NCI-H748 treated with DMSO at 0.1 percent for 48 hours (cell line): ENCODE measurements at regions not wholly inside any gene's neighbourhood (a gene's known extent, or its start where the extent isn't known, plus 50 kb on each side); places are given as distances from the start of the nearest gene placed in this dataset.
A peak's percentile ranks its signal among the peaks of the same experiment; 100 is the strongest.
"Not testable (repeated sequence)": the region's sequence is repeated elsewhere in the genome, so short reads cannot be mapped to it uniquely, and the experiment has no call there.

ENCODE experiments used
- DNase-seq: peaks from one replicate; lab custom pipeline; 2025; lab: John Stamatoyannopoulos, UW

DNA sequence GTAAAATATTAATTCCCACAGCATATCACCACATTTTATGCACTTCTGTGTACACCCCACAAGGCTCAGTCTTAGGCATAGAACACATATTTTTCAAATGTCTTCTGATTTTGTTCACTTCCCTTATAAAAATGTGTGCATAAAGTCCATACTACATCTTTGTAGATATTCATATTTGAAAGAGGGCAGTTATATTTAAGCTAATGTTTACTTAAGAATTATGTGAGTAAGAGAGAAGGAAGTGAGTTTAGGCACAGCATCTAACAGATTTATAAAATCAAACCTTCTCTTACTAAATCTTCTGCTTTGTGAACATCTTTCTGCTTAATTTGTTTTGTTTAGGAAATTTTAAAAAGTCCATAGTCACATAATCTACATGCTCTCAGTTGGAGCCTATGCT lies 648.1 kb downstream of the FSCB start:
- no peak for DNase-seq

DNA sequence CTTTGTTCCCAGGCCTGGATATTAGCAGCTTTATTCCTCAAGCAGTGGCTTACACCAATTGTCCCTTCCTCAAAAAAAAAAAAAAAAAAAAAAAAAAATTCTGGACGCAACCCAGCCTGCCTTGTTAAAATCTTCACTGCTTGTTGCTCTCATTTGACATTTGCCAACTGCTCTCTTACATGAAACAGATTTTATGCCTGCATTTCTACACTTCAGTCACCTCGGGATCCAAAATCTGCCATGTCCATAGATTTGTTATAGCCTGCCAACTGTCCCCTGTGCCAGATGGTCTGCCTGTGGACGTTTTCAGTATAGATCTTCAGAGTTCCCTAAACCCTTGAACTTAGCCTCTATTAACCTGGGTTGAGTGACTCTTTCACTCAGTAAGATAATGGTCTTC lies 651.5 kb downstream of the FSCB start:
- no peak for DNase-seq

DNA sequence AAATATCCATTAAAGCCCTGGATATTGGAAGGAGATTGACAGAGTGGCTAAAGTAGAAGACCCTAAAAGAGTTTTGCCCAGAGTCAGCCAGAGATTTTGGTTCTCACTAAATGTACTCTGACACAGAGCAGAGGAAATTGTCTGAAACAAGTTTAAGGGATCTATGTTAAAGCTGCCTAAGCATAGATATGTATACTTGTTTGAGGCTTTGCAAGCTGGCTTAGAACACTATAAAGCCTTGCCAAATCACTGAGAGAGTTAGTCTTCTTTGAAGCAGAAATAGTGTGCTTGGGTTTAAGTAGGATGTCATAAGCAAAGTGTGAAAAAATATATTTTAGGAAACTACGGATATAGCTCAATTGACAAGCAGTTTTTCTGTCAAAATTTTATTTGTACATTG lies 653.5 kb downstream of the FSCB start:
- no peak for DNase-seq

DNA sequence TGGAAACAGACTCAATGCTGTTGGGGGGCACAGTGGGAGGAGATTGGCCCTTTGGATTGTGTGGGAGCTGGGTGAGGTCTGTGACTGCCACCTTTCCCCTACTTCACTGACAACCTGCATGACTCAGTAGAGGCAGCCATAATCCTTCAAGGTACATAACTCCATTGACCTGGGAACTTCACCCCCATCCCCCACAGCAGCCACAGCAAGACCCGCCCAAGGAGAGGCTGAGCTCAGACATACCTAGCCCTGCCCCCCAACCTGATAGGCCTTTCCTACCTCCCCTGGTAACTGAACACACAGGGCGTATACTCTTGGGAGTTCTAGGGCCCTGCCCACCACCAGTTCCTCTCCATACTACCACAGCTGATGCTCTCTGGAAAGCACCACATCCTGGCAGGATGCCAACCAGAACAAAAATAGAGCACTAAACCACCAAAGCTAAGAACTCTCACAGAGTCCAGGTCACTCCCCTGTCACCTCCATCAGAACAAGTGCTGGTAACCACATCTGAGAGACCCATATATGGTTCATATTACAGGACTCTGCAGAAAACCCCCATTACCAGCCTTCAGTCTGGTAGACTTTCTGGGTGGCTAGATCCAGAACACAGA lies 703.9 kb downstream of the FSCB start:
- no peak for DNase-seq

DNA sequence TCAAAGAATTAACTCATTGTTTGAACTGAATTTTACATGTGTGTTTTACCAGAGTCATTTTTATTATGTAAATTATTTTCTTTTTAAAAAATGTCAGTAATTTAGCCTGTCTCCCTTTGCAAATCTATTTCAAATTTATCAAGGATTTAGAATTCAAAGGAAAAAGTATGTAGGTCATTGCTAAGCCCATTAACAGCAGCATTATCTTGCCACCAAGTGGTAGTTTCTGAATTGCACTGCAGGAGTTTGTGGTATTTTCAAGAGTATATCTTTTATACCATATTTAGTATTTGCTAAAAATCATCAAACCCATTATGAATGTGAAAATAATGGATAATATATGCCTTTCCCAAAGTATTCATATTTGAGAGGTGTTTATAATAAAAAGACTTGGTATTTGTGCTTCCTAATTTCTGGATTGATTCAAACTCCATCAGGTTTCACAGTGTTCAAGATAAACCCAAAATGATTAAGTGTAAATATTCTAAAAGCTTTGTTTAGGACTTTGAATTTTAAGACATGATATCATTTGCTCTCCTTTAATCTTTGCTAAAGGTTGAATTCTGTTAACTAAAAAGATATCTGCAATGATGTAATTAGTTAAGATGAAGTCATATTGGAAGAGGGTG lies 711.4 kb downstream of the FSCB start:
- peak; percentile 37 for DNase-seq

DNA sequence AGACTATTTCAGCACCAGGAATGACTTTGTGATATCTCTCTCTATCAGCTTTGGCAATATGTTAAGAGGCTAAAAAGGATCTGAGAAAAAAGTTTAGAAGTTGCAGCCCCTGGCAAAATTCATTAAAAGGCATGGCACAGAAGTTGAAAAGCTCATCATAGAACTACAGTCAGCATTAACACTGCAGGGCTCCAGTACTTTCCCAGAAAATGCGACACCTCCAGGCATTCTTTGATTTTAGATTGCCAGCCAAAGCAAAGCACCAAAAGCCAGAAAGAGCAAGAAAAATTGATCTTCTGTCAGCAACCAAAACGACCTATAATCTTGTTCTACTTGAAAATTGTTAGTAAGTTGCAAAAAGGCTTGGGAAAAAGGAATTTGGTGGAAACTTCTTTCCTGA lies 713.5 kb downstream of the FSCB start:
- no peak for DNase-seq

DNA sequence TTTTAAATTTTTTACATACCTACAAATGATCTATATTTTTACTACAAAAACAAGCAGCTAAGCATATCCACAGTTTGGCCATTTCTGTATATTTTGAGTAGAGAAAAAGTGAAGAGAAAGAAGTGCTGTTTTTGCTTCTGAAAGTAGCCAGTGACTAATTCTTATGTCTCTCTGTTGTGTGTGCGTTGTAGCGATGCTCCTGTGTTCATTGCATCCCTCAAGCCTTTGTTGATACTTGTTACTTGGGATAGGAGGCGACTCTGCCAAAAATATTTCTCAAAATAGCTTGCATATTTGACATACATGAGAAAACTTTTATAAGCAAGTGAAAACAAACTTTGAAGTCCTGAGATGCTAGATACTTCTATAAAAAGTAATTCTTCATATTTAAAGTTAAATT lies 714.1 kb downstream of the FSCB start:
- DNase-seq: no peak

DNA sequence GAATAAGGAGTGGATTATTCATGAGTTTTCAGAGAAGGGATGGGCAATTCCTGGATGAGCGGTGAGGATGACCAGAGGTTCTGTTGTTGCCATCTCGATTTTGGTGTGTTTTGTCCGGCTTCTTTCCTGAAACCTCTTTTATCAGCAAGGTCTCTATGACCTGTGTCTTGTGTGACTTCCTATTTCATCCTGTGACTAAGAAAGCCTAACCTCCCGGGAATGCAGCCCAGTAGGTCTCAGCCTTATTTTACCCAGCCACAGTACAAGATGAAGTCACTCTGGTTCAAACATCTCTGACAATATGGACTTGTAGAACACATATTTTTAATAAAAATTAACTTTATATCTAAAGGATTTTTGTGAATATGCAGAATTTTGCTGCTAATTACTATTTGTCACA lies 716.4 kb downstream of the FSCB start:
- no peak for DNase-seq

DNA sequence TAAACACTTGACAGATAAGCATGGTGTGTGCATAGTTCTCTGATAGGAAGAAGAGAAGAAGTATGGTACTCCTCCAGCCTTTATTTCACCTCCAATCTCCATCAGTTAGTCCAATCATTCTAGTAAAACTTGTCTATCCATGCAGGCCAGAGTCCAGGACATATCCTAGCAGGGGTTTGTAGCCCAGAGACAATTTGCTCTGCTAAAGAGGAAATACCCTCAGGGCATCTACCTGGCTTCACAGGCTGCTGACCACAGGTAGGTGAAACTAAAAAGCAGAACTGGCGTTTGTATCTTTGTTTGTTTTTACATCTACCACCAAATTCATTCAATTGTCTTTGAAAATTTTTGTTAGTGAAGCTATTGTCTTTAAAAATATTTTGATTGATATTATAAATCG lies 717.6 kb downstream of the FSCB start:
- DNase-seq: peak; percentile 35

DNA sequence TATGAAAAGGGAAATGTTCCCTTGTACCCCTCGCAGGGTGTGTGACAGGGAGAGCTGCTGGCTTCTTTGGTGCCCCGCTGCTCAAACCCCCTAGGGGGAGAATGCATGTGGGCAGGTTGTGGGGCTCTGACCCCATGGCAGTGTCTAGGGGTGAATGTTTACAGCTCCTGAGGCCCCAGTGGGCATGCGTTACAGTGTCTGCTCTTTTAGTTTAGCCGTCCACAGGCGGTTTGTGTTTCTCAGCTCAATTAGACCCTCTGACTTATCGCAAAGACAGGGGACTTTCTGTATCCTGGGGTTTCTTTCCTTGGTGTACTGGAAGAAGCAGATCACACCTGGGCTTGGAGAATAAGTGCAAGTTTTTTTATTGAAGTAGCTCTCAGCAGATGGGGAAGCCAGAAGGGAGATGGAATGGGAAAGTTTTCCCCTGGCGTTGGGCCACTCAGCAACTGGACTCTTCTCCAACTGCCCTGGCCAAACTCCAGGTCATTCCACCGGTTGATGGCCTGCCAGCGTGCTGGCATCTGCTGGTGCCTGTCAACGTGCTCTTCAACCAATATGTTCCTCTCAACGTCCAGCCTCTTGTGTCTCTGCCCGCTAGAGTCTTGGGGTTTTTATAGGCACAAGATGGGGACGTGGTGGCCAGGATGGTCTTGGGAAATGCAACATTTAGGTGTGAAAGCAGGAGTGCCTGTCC lies 720.9 kb downstream of the FSCB start:
- DNase-seq: no peak

DNA sequence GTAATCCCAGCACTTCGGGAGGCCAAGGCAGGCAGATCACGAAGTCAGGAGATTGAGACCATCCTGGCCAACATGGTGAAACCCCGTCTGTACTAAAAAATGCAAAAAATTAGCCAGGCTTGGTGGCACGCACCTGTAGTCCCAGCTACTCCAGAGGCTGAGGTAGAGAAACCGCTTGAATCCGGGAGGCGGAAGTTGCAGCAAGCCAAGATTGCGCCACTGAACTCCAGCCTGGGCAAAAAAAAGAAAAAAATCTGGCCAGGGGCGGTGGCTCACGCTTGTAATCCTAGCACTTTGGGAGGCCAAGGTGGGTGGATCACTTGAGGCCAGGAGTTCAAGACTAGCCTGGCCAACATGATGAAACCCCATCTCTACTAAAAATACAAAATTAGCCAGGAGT lies 722.7 kb downstream of the FSCB start:
- not testable (repeated sequence) for DNase-seq

DNA sequence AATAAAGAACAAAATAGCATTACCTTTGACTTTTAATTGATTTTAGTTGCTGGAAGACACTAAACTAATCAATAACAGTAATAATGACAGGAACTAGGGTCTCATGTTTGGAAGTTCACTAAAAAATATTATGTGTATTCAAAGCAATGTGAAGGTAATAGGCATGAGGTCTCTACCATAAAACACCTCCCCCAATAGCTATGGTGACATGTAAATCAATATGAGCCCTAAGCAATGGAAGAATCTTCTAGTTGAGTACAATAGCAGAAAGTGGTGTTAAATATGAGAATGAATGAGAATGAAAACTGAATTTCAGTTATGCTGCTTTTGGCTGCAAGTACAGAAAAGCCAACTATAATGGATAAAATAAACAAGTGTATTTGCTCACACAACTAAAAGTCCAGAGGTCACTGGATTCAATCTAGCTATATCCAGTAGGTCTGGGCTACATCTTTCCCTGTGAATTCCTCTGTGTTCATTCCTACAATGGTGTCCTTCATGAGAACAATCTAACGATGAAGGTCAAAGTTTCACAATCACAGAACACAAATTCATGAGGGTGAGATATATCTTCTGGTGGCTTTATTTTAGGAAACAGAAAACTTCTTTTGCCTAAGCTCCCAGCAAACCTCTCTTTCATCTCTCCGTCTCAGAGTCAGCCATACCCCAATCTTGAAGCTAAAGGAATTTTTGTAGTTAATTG lies 728.0 kb downstream of the FSCB start:
- no peak for DNase-seq

DNA sequence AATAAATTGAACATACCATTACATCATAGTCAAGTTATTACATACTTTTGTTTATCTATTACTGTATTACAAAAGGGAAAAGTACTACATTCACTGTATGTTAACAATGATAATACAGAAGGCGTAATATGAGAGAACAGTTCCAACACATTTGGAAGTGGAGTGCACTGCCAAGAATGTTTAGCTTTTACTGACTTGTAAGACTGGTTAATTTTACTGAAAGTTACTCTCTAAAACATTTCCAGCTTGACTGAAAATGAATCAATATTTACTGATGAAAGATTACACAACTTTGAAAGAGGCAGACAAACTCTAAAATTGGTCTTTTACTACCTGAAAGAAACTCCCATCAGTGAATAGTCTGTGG lies 728.5 kb downstream of the FSCB start:
- DNase-seq: no peak

DNA sequence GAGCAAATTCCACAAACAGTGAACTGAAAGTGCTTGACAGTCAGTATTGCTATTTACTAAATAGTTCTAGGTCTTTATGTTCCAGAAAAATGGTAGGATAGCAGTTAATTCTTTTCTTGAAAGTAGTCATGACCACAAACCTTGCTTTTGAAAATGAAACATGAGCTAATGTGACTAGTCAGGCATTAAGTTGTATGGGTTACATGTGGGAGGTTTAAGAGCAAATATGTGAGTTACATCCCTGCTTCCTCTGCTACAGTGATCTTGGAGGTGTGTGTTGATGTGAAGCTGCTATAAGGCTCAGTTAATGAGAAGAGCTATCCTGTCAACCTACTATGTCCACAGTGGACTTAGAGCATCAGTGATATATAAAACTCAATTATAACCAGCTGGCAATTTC lies 741.6 kb downstream of the FSCB start:
- DNase-seq: no peak

DNA sequence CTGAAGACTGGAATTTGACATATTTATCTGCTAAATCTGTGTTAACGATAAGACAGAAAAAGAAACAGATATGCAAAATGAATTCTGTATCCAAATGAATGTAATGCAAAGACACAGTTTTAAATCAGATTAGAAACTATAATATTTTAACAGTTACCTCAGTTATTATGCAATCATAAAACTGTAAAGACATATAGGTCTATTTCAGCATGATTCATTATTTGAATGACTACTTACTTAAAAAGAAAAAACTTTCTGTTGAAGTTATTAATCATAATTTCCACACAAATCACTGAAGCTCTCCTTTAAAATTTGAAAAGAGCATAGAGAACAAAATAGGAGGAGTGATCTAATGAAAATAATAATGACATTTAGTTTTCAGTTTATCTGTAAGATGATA lies 742.6 kb downstream of the FSCB start:
- DNase-seq: no peak

DNA sequence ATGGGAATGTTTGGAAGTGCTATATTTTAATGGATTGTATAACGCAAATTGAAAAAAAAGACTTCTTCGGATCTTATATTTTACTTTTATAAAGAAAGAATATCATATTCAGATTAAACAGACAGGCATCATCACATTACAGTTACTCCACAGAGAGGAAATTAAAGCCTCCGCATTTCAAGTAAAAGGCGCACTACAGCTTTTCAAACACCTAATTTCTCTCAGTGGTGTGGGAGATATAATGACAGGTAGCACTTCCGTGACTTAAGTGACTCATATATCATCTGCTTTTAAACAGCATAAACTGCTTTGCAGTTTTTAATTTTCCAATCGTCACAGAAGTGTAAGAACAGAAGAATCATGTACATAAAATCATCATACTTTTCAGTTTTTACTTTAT lies 751.4 kb downstream of the FSCB start:
- no peak for DNase-seq

DNA sequence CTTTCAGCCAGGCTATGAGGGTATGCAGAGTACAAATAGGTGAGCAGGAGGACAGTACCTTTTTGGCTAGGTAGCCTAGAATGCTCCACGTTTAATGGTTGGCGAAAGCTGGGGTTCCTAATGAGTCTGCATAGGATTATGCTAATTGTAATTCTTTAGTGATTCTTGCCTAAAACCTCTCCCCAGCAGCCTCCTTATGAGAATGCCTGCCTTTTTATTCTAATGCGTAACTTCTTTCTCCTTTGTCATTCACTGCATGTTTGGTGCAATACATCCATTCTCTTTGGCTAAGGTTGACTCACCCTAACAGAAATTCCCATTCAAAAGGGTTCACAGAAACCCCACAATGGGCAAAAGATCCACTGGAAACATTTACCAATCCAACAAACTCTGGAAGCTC lies 752.2 kb downstream of the FSCB start:
- no peak for DNase-seq

DNA sequence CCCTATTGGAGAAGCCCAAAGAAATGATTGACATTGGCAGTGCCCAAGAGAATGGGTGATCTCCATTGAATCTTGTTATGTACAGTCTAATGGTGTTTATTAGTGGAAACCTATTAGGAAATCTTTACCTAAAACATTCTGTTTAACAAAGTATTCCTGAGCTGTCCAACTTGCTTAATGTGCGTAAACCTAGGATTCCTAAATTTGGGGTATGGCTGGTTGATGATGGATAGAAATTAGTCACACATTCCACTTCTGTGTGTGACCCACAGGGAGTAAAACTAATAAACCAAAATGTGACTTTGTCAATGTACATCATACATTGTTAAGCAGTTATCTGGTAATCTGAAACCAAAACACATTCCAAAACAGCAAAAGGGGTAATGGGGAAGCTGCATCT lies 761.3 kb downstream of the FSCB start:
- DNase-seq: no peak

DNA sequence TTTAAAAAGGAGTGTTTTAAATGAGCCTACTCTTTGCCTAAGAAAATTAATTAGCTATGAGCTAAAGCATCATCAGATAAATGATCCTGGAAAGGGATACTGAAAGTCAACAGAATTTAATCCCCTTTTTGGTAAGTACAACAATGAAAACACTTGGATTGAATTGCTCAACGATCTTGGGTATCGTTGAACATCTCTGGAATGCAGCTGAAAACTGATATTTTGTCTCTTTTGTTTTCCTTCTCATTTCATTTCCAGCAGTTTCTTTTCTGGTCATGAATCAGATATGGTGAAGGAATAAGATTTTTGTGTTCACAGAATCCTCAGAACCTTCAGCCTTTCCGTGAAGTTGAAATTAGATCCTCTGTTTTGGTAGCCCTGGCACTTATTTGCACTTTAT lies 771.2 kb downstream of the FSCB start:
- no peak for DNase-seq

DNA sequence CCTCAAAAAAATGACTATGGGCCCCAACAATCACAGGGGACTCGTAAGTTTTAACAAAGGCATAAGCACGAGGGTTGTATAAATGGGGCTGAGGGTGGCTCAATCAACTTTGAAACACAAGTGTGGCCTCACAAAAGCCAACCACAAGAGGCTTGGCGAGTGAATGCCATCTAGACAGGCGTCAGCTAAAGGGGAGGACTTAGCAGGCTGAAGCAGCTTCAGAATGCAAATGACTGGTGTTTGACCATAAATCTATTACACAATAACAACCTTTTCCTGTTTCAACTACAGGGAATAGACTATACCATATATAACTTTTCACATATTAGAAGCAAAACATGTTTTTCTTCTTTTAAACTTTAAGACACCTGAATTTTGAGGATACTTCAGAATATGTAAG lies 777.9 kb downstream of the FSCB start:
- DNase-seq: no peak

DNA sequence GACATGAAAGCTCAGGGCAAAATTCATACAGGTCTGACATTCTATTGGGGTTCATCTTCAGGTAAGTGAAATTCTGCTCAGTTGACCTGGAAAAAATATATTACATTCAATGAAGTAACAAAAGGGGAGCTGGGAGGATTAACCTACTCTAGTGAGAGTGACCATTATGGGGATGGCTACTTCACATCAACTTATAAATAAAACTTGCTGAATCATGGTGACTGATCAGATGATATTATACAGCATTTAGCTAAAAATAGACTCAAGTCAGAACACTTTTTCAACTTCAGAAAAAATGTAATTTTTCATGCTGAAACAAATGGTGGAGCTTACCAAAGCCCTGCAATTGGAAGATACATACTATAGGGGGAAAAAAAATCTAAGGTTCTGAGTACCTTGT lies 800.2 kb downstream of the FSCB start:
- DNase-seq: no peak

DNA sequence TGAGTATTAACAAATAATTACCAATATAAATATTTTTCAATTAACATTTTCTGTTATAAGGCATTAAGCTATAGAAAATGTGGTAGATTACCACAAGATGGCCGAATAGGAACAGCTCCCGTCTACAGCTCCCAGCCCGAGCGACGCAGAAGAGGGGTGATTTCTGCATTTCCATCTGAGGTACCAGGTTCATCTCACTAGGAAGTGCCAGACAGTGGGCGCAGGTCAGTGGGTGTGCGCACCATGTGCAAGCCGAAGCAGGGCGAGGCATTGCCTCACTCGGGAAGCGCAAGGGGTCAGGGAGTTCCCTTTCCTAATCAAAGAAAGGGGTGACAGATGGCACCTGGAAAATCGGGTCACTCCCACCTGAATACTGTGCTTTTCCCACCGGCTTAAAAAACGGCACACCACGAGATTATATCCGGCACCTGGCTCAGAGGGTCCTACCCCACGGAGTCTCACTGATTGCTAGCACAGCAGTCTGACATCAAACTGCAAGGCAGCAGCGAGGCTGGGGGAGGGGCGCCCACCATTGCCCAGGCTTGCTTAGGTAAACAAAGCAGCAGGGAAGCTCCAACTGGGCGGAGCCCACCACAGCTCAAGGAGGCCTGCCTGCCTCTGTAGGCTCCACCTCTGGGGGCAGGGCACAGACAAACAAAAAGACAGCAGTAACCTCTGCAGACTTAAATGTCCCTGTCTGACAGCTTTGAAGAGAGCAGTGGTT lies 808.4 kb downstream of the FSCB start:
- not testable (repeated sequence) for DNase-seq

DNA sequence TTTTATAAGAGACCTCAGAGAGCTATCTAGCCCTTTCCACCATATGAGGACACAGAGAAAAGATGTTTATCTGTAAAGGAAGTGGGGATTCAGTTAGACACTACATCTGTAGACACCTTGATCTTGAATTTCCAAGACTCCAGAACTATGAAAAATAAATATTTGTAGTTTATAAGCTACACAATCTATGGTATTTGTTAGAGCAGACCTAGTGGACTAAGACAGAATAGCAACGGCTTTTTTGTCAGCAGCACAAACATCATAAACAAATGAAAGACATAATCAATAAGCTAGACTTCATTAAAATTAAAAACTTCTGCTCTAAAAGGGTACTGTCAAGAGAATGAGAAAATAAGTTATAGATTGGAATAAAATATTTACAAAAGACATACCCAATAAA lies 810.1 kb downstream of the FSCB start:
- no peak for DNase-seq
